Gastroesophageal sphincter (tissue), 3 donors: ENCODE measurements at regions not wholly inside any gene's neighbourhood (a gene's known extent, or its start where the extent isn't known, plus 50 kb on each side); places are given as distances from the start of the nearest gene placed in this dataset.

Experiments used
- CTCF ChIP-seq, 4 experiments: fragments of 200-600 bp in 2 of 4; fragments of 450-650 bp in 2 of 4; sonication (generic) in 1 of 4; IDR thresholded peaks; one replicate each; pipeline ENCODE4 v1.5.1; 2017 to 2019; ENCODE audit warnings: antibody characterized with exemption in 4 of 4, mild to moderate bottlenecking in 2 of 4, moderate library complexity in 2 of 4
- POLR2A ChIP-seq, 2 donors: fragments of 450-650 bp; IDR thresholded peaks; one replicate each; pipeline ENCODE4 v1.6.1; 2017; ENCODE audit warnings: antibody characterized with exemption in 2 of 2, mild to moderate bottlenecking in 2 of 2, moderate library complexity in 1 of 2
- POLR2AphosphoS5 ChIP-seq: sonication (generic); formaldehyde crosslinking; IDR thresholded peaks from one replicate; pipeline ENCODE4 v1.6.1; 2017; ENCODE audit warnings: antibody characterized with exemption

- TF ChIP-seq CTCF (IDR thresholded peaks at IDR 0.05) (no peak), POLR2A (IDR thresholded peaks at IDR 0.05) (no peak), POLR2AphosphoS5 (no peak)
Observed at GRCh38 chr6:88545991-88546390, 379.8 kb upstream of the CNR1 start.
